Lower leg skin (tissue), 4 donors: ENCODE measurements at regions not wholly inside any gene's neighbourhood (a gene's known extent, or its start where the extent isn't known, plus 50 kb on each side); places are given as distances from the start of the nearest gene placed in this dataset.

Experiments
- DNase-seq, 2 donors: peaks; one replicate each; pipeline ENCODE4 v3.0.0-alpha.2; 2019; ENCODE audit warnings: low spot score in 2 of 2
- H3K4me3 ChIP-seq: fragments of 200-600 bp; sonication (generic); 2 replicates; pipeline ENCODE4 v1.5.1; 2017; ENCODE audit warnings: mild to moderate bottlenecking, low read depth; ENCODE audit not compliant: poor library complexity, severe bottlenecking
- POLR2A ChIP-seq, 2 donors: fragments of 450-650 bp; IDR thresholded peaks; one replicate each; pipeline ENCODE4 v1.6.1; 2016 to 2017; ENCODE audit warnings: antibody characterized with exemption in 2 of 2, mild to moderate bottlenecking in 1 of 2, moderate library complexity in 1 of 2
- WGBS, 2 donors: methylation state at CpG; one replicate each; pipeline ENCODE4 v1.1.5; 2018; 5-methylcytosine and 5-hydroxymethylcytosine counted together
- intact Hi-C: fragments of 100-400 bp; cut with DNase I; formaldehyde crosslinking; loops from one replicate; pipeline ENCODE4 v1.15.0; 2023; ENCODE audit warnings: low total_unique reads
- TF ChIP-seq, protein P1 (sequence below), 3 donors: fragments of 450-650 bp; IDR thresholded peaks; one replicate each; pipeline ENCODE4 v1.5.1; 2016; ENCODE audit warnings: antibody characterized with exemption in 3 of 3, mild to moderate bottlenecking in 3 of 3, moderate library complexity in 2 of 3

DNA sequence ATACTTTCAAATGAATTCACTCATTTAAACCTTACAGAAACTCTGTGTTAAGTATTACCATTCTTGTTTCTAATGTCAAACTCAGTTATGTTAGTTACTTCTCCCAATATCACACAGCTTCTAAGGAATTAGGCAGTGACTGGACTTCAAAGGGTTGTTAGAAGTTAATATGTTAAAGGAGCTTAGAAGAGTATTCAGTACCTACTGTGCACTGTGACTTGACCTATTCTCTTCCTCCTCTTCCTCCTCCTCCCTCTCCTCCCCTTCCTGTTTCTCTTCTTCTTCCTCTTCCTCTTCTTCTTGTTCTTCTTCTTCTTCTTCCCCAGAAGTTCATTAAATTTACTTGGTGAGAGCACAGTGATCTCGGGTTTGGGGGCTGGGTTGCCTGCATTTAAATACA is 325.6 kb upstream of the SLC35B3 start:
- DNase-seq = no peak
- WGBS, 2 donors = 74 to 95% methylated on average over 1 of the region's 1 CpG
- TF ChIP-seq, protein P1, sequence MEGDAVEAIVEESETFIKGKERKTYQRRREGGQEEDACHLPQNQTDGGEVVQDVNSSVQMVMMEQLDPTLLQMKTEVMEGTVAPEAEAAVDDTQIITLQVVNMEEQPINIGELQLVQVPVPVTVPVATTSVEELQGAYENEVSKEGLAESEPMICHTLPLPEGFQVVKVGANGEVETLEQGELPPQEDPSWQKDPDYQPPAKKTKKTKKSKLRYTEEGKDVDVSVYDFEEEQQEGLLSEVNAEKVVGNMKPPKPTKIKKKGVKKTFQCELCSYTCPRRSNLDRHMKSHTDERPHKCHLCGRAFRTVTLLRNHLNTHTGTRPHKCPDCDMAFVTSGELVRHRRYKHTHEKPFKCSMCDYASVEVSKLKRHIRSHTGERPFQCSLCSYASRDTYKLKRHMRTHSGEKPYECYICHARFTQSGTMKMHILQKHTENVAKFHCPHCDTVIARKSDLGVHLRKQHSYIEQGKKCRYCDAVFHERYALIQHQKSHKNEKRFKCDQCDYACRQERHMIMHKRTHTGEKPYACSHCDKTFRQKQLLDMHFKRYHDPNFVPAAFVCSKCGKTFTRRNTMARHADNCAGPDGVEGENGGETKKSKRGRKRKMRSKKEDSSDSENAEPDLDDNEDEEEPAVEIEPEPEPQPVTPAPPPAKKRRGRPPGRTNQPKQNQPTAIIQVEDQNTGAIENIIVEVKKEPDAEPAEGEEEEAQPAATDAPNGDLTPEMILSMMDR (IDR thresholded peaks at IDR 0.05) = no peak
- TF ChIP-seq POLR2A (IDR thresholded peaks at IDR 0.05) = no peak
- H3K4me3 ChIP-seq = no peak overlapping the region
- intact Hi-C loops = no loop called here

DNA sequence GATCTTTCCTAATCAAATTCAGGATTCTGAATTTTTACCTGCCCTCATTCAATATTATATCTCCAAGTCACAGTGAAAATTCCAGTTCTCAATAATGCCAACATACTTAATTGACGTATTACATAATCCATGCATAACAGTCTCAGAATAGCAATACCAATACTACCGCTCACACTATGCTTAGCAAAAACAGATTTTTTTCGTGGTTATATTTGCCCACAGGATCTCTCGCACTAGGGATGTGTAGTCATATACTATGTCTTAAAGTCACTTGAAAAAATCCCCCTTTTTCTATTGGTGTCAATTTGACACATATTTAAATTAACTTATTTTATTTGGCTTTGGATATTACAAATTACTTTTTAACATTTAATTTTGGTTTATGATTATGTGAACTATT is 323.1 kb upstream of the SLC35B3 start:
- H3K4me3 ChIP-seq = no peak overlapping the region
- 49 to 79% methylated on average over 4 of the region's 4 CpGs for WGBS, 2 donors
- DNase-seq = no peak
- intact Hi-C loops = no loop called here
- TF ChIP-seq, protein P1 (IDR thresholded peaks at IDR 0.05) = no peak
- TF ChIP-seq POLR2A (IDR thresholded peaks at IDR 0.05) = no peak

DNA sequence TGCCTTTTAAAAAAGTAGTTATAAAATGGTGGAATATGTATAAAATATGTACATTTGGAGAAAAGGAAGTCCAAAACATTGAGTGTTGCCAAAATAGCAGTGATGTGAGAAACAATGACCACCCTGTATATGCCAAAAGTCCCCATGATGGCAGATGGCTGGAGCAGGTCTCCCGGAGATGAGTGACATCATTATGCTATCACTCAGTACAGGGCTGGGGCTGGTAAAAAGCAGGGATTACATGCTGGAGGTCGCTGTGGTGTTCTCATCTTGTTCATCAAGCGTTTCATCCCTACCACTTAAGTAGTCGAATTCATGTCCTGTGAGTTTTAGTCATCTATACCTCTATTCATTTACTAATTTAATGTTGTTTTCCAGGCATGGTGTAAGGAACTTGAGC is 315.3 kb upstream of the SLC35B3 start:
- intact Hi-C loops = no loop called here
- TF ChIP-seq, protein P1 (IDR thresholded peaks at IDR 0.05) = no peak
- TF ChIP-seq POLR2A (IDR thresholded peaks at IDR 0.05) = no peak

DNA sequence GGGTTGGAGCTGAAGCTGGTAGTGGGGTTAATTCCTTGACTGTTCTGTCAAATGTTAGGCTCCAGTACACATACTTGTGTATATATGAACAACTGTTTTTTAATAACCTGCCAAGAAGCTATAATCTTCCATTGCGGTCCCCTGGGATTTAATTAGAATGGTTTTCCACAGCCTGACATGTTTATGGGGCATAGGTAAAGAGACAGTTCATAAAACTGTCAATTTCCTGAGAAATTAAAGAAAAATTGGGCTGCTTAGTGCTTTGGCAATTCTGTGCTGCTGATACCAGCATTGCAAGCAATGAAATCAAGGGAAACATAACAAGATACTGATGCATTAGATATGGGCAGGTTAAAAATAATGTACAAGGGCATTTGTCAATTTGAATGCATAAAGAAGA is 314.1 kb upstream of the SLC35B3 start:
- no peak overlapping the region for H3K4me3 ChIP-seq
- intact Hi-C loops = no loop called here
- DNase-seq = no peak
- WGBS, 2 donors = 61 to 64% methylated on average over 1 of the region's 1 CpG
- TF ChIP-seq, protein P1 (IDR thresholded peaks at IDR 0.05) = no peak
- TF ChIP-seq POLR2A (IDR thresholded peaks at IDR 0.05) = no peak

More for the DNA sequence above, 315.3 kb upstream of the SLC35B3 start:
- no peak overlapping the region for H3K4me3 ChIP-seq
- DNase-seq = no peak
- WGBS, 2 donors = 85 to 89% methylated on average over 4 of the region's 4 CpGs

DNA sequence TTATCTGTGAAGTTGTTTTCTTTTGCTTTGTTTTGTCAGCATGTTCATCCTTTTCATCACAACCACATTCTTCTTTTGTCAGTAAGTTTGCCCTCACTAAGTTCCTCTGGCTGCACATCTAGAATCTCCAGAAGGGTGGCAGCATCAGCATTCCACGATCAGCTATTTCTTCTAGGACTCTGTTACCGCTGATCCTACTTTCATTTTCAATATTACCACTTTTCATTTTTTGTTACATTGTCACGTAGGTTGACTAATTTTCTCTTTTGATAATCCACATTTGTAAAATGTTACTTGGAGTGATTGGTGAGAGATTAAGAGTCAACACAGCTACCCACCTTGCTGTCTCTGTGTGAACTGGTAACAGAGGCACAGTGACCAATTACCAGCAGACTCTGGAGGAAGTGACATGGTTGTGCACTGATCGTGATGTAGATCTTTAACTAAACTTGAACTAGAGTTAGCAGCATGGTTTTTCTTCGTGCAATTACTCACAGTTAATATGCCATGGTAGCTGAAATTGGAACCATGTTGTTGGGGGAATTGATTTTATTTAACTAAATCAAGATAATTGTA is 307.9 kb upstream of the SLC35B3 start:
- no peak for DNase-seq
- H3K4me3 ChIP-seq = no peak overlapping the region
- TF ChIP-seq POLR2A (IDR thresholded peaks at IDR 0.05) = no peak
- TF ChIP-seq, protein P1 (IDR thresholded peaks at IDR 0.05) = no peak
- 39 to 53% methylated on average over 5 of the region's 5 CpGs for WGBS, 2 donors
- intact Hi-C loops = no loop called here

DNA sequence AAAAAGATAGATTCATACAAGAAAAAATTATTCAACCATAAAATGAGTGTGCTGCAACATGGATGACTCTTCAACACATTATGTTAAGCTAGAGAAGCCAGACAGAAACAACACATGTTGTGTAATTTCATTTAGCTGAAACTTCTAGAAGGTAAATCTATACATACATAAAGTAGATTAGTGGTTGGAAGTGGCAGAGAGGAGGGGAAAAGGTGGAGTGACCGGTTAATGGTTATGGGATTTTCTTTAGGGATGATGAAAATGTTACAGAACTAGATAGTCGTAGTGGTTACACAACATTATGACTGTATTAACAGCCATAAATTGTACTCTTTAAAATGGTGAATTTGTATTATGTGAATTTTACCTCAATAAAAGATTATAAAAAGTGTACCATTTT is 304.1 kb upstream of the SLC35B3 start:
- H3K4me3 ChIP-seq = no peak overlapping the region
- no peak for DNase-seq
- intact Hi-C loops = no loop called here
- WGBS, 2 donors = 94 to 97% methylated on average over 2 of the region's 2 CpGs
- no peak for TF ChIP-seq POLR2A (IDR thresholded peaks at IDR 0.05)
- TF ChIP-seq, protein P1 (IDR thresholded peaks at IDR 0.05) = no peak
